Stimulated activated naive CD4-positive, alpha-beta T cell treated with Interleukin-2 at 50 U/mL for 16 hours (primary cell): ENCODE measurements at regions not wholly inside any gene's neighbourhood (a gene's known extent, or its start where the extent isn't known, plus 50 kb on each side); places are given as distances from the start of the nearest gene placed in this dataset.

Source experiments
- DNase-seq: peaks from one replicate; lab custom pipeline; 2025; lab: John Stamatoyannopoulos, UW

GRCh38 chr17:79395066-79395465 lies 215.8 kb downstream of the RBFOX3 start:
- DNase-seq, result no peak

- peak; percentile 59 for DNase-seq
These were observed 217.3 kb downstream of the RBFOX3 start for GRCh38 chr17:79393358-79394052.

GRCh38 chr17:79392598-79392997 lies 218.3 kb downstream of the RBFOX3 start:
- DNase-seq, result no peak

- peak; percentile 35 for DNase-seq
These were observed 219.2 kb downstream of the RBFOX3 start for GRCh38 chr17:79391376-79392233.

- no peak for DNase-seq
These were observed 221.0 kb downstream of the RBFOX3 start for GRCh38 chr17:79389896-79390295.

GRCh38 chr17:79388556-79389295 lies 222.1 kb downstream of the RBFOX3 start:
- DNase-seq, result no peak

GRCh38 chr17:79387783-79388182 lies 223.1 kb downstream of the RBFOX3 start:
- no peak for DNase-seq

GRCh38 chr17:79385962-79386563 lies 224.8 kb downstream of the RBFOX3 start:
- DNase-seq, result no peak

GRCh38 chr17:79382313-79382712 lies 228.5 kb downstream of the RBFOX3 start:
- no peak for DNase-seq

- DNase-seq, result no peak
These were observed 231.0 kb downstream of the RBFOX3 start for GRCh38 chr17:79379700-79380445.

- no peak for DNase-seq
These were observed 233.5 kb downstream of the RBFOX3 start for GRCh38 chr17:79377230-79377786.

- DNase-seq, result no peak
These were observed 236.0 kb downstream of the RBFOX3 start for GRCh38 chr17:79374807-79375206.

GRCh38 chr17:79374087-79374689 lies 236.7 kb downstream of the RBFOX3 start:
- no peak for DNase-seq

- DNase-seq, result no peak
These were observed 238.2 kb downstream of the RBFOX3 start for GRCh38 chr17:79372470-79373238.

- no peak for DNase-seq
These were observed 238.9 kb downstream of the RBFOX3 start for GRCh38 chr17:79371984-79372383.

GRCh38 chr17:79370594-79370993 lies 240.3 kb downstream of the RBFOX3 start:
- DNase-seq, result no peak

- no peak for DNase-seq
These were observed 240.7 kb downstream of the RBFOX3 start for GRCh38 chr17:79370126-79370525.

GRCh38 chr17:79369532-79369931 lies 241.3 kb downstream of the RBFOX3 start:
- DNase-seq, result no peak

- no peak for DNase-seq
These were observed 241.8 kb downstream of the RBFOX3 start for GRCh38 chr17:79369001-79369400.

GRCh38 chr17:79368521-79368920 lies 242.3 kb downstream of the RBFOX3 start:
- DNase-seq, result no peak
